A549 (cell line): ENCODE measurements at regions not wholly inside any gene's neighbourhood (a gene's known extent, or its start where the extent isn't known, plus 50 kb on each side); places are given as distances from the start of the nearest gene placed in this dataset.

Experiments
- CTCF ChIP-seq: fragments of >200 bp; sonication (Bioruptor Twin); formaldehyde crosslinking; IDR thresholded peaks from 3 replicates; pipeline ENCODE4 v1.5.1; 2016
- EP300 ChIP-seq, 2 experiments: fragments of >200 bp; sonication (Bioruptor Twin); formaldehyde crosslinking; IDR thresholded peaks; 2 replicates in 1 of 2; 3 replicates in 1 of 2; pipeline ENCODE4 v1.6.1; 2016 to 2017
- PBX3 ChIP-seq: IDR thresholded peaks from 2 replicates; pipeline ENCODE4 v1.6.1; 2012
- ZFP36 ChIP-seq: fragments of 450-650 bp; IDR thresholded peaks from 2 replicates; pipeline ENCODE4 v1.6.1; 2014; ENCODE audit warnings: borderline replicate concordance; ENCODE audit not compliant: partially characterized antibody

DNA sequence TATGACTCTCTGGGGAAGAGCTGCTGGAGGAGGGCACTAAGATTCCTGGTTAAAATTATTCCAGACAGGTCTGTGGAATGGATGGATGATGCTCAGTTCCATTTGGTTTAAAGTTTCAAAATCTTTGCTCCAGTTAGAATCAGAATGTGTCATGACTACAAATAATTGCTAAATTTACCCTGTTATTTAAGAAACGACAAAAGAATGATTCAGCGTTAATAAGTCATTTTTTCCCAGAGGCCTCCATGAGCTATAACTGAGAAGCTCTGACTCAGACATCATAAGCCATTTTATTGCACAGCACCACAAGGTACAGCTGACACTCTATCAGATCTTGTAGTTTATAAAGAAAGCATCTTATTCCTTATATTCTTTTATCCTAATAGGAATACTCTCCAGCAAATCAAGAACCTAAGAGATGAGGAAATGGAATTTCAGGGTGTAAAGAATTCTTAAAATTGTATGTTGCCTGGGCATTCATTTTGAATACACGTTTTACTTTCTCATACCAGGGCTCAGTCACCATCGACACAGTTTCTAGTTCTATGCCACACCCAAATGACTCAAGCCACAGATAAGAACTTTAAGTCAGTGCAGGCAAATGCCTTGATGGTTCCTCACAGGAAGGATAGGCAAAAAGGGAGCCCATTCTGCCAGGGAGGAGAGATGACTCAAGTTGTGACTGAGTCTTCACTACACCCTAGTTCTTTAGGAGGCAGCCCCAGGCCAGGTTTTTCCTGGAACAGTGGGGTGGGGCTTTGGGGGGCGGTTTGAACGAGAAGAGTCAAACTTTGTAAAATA is 636.0 kb downstream of the MMUT start:
- TF ChIP-seq CTCF = no peak
- TF ChIP-seq ZFP36 = no peak
- TF ChIP-seq EP300 (IDR thresholded peaks at IDR 0.05) = peak; percentile 64 to 69; a peak in 4 of 5 replicates
- peak; percentile 24; the same call in 1 of the 2 replicates for TF ChIP-seq PBX3
